SK-N-SH (cell line): ENCODE measurements at regions not wholly inside any gene's neighbourhood (a gene's known extent, or its start where the extent isn't known, plus 50 kb on each side); places are given as distances from the start of the nearest gene placed in this dataset.
A peak's percentile ranks its signal among the peaks of the same experiment; 100 is the strongest.
"Not testable (repeated sequence)": the region's sequence is repeated elsewhere in the genome, so short reads cannot be mapped to it uniquely, and the experiment has no call there.

Source experiments
- CTCF ChIA-PET: fragments of 300-600, 350-600 bp; formaldehyde crosslinking; extraction: SDS; loops from one replicate; lab custom pipeline; 2021; lab: Yijun Ruan, JAX
- POLR2A ChIA-PET: fragments of 350-600 bp; sonication (Branson Sonifier 250); formaldehyde crosslinking; extraction: SDS; loops from one replicate; lab custom pipeline; 2020; ENCODE audit warnings: antibody characterized with exemption, inconsistent platforms; lab: Yijun Ruan, JAX
- DNase-seq: peaks from one replicate; pipeline ENCODE4 v3.0.0; 2012
- H2AFZ ChIP-seq: fragments of 200-600 bp; sonication (generic); 2 replicates; pipeline ENCODE4 v1.8.1; 2016; ENCODE audit warnings: antibody characterized with exemption, mild to moderate bottlenecking, low read depth
- H3F3A ChIP-seq: fragments of 200-600 bp; sonication (generic); replicated peaks from 2 replicates; pipeline ENCODE3; 2016; ENCODE audit warnings: antibody characterized with exemption, mild to moderate bottlenecking; ENCODE audit not compliant: insufficient read depth
- H3K27ac ChIP-seq, 2 experiments: fragments of 200-500 bp in 1 of 2; fragments of 200-600 bp in 1 of 2; sonication (Bioruptor generic) in 1 of 2; sonication (generic), shearing (Covaris generic) in 1 of 2; 2 replicates each; pipeline versions ENCODE4 v1.5.1 to v1.6.1; 2014 to 2016; ENCODE audit warnings: low read depth in 2 of 2, inconsistent platforms in 1 of 2, low read length in 1 of 2, mild to moderate bottlenecking in 1 of 2, mixed read lengths in 1 of 2
- H3K27me3 ChIP-seq: fragments of 200-600 bp; sonication (generic), shearing (Covaris generic); 2 replicates; pipeline ENCODE4 v1.6.1; 2016; ENCODE audit warnings: mixed run types; ENCODE audit not compliant: insufficient read depth
- H3K36me3 ChIP-seq, 2 experiments: fragments of 200-500 bp in 1 of 2; fragments of 200-600 bp in 1 of 2; sonication (Bioruptor generic) in 1 of 2; sonication (generic) in 1 of 2; replicated peaks in 1 of 2; 2 replicates each; pipeline versions ENCODE3 to v1.5.1; 2014 to 2016; ENCODE audit warnings: low read length in 1 of 2, mild to moderate bottlenecking in 1 of 2; ENCODE audit not compliant: insufficient read depth in 2 of 2, control insufficient read depth in 1 of 2
- H3K4me1 ChIP-seq, 2 experiments: fragments of 200-500 bp in 1 of 2; fragments of 200-600 bp in 1 of 2; sonication (Bioruptor generic) in 1 of 2; sonication (generic), shearing (Covaris generic) in 1 of 2; 2 replicates each; pipeline versions ENCODE4 v1.5.1 to v1.6.1; 2014 to 2016; ENCODE audit warnings: low read depth in 1 of 2, low read length in 1 of 2, mixed run types in 1 of 2; ENCODE audit not compliant: insufficient read depth in 2 of 2, control insufficient read depth in 1 of 2
- H3K4me2 ChIP-seq: fragments of 200-600 bp; sonication (generic), shearing (Covaris generic); 2 replicates; pipeline ENCODE4 v1.6.1; 2017; ENCODE audit warnings: mixed run types
- H3K4me3 ChIP-seq, 2 experiments: fragments of 200-500 bp in 1 of 2; fragments of 200-600 bp in 1 of 2; sonication (Bioruptor generic) in 1 of 2; sonication (generic), shearing (Covaris generic) in 1 of 2; 2 replicates each; pipeline versions ENCODE4 v1.5.1 to v1.8.1; 2014 to 2016; ENCODE audit warnings: low read depth in 2 of 2, inconsistent platforms in 1 of 2, low read length in 1 of 2, mild to moderate bottlenecking in 1 of 2, mixed read lengths in 1 of 2, moderate library complexity in 1 of 2
- H3K79me2 ChIP-seq: fragments of 200-600 bp; sonication (generic); 2 replicates; pipeline ENCODE4 v1.8.1; 2017; ENCODE audit warnings: mild to moderate bottlenecking; ENCODE audit not compliant: insufficient read depth
- H3K9ac ChIP-seq: fragments of 200-600 bp; sonication (generic); 2 replicates; pipeline ENCODE4 v1.6.1; 2017; ENCODE audit warnings: mixed run types
- H3K9me2 ChIP-seq: fragments of 200-600 bp; sonication (generic); 2 replicates; pipeline ENCODE4 v1.6.1; 2017; ENCODE audit warnings: mixed run types
- H3K9me3 ChIP-seq: fragments of 200-600 bp; sonication (generic); 2 replicates; pipeline ENCODE4 v1.6.1; 2017; ENCODE audit warnings: mixed run types, mild to moderate bottlenecking, moderate library complexity
- H4K20me1 ChIP-seq: fragments of 200-600 bp; sonication (generic); 2 replicates; pipeline ENCODE4 v1.6.1; 2017; ENCODE audit warnings: mild to moderate bottlenecking, mixed run types; ENCODE audit not compliant: insufficient read depth
- GABPA ChIP-seq: IDR thresholded peaks from 2 replicates; pipeline ENCODE4 v1.4.0; 2012; ENCODE audit warnings: low read depth, mild to moderate bottlenecking
- WGBS: methylation state at CpG from one replicate; pipeline ENCODE4 v1.1.6; 2017; ENCODE audit warnings: low lambda C conversion rate; 5-methylcytosine and 5-hydroxymethylcytosine counted together

- H3K4me1 ChIP-seq, CTCF ChIA-PET, H2AFZ ChIP-seq, H3K27me3 ChIP-seq, H3K36me3 ChIP-seq, H3K9ac ChIP-seq, DNase-seq, H3K9me2 ChIP-seq, H3K4me2 ChIP-seq, H3K27ac ChIP-seq, H4K20me1 ChIP-seq, H3K79me2 ChIP-seq, H3K4me3 ChIP-seq, POLR2A ChIA-PET, H3F3A ChIP-seq, H3K9me3 ChIP-seq: not testable (repeated sequence)
- WGBS: no CpG with 5 or more reads among the region's 42 CpGs
- TF ChIP-seq GABPA: peak; percentile 45; the same call in 1 of the 2 replicates
Measured at GRCh38 chr5:70585996-70586395, 170.8 kb downstream of the GTF2H2C_2 start.
